SH-SY5Y (cell line): ENCODE measurements at regions not wholly inside any gene's neighbourhood (a gene's known extent, or its start where the extent isn't known, plus 50 kb on each side); places are given as distances from the start of the nearest gene placed in this dataset.

Source experiments
- GATA2 ChIP-seq: IDR thresholded peaks from 2 replicates; pipeline ENCODE4 v1.6.1; 2011; ENCODE audit warnings: mild to moderate bottlenecking, low read depth, low read length
- GATA3 ChIP-seq: IDR thresholded peaks from 2 replicates; pipeline ENCODE4 v1.6.1; 2011; ENCODE audit warnings: low read depth, mild to moderate bottlenecking, low read length, moderate library complexity

DNA sequence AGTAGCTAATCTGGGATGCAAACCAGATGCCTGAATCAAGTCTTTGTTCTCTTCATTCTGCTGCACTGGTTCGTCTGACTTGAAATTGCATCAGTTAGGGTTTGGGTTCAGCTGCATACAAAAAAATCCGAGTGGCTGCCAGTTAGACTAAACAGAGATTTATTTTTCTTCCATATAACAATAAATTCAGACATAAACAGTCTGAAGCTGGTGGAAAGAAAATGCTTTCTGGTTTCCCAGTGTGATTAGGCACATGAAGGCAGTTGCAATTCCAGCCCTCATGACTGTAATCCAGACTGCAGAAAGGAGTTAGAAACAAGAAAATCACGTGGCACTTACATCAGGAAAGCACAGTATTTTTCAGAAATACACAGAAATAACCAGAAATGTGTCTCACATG, 930.7 kb downstream of the MCTP2 start:
- TF ChIP-seq GATA2, result no peak
- no peak for TF ChIP-seq GATA3
